ENCODE measurements at regions not wholly inside any gene's neighbourhood (a gene's known extent, or its start where the extent isn't known, plus 50 kb on each side); places are given as distances from the start of the nearest gene placed in this dataset.

DNA sequence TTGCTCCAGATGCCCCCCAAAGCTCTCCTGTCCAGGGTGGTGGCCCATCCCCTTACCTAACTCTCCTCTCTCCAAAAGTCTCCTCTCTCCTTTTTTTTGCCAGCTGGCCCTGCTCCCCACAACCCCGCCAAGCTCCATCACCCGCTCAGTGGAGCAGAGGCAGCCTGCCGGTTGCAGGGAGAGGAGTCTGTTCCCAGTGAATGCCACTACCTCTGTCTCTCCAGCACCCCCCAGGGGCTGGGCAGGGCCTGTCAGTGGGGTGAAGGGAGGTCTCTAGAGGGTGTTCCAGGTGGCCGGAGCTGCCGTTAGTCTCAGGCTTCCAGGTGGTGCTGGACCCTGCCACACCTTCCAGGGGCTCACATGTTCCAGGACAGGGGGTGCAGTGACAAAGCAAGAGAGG lies 387.0 kb downstream of the CTTN start:
- TF ChIP-seq, protein P1, sequence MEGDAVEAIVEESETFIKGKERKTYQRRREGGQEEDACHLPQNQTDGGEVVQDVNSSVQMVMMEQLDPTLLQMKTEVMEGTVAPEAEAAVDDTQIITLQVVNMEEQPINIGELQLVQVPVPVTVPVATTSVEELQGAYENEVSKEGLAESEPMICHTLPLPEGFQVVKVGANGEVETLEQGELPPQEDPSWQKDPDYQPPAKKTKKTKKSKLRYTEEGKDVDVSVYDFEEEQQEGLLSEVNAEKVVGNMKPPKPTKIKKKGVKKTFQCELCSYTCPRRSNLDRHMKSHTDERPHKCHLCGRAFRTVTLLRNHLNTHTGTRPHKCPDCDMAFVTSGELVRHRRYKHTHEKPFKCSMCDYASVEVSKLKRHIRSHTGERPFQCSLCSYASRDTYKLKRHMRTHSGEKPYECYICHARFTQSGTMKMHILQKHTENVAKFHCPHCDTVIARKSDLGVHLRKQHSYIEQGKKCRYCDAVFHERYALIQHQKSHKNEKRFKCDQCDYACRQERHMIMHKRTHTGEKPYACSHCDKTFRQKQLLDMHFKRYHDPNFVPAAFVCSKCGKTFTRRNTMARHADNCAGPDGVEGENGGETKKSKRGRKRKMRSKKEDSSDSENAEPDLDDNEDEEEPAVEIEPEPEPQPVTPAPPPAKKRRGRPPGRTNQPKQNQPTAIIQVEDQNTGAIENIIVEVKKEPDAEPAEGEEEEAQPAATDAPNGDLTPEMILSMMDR (IDR thresholded peaks at IDR 0.05; ENCODE audit: poor library complexity), result no peak
- no peak for TF ChIP-seq EZH2phosphoT487 (IDR thresholded peaks at IDR 0.05; ENCODE audit: low read depth, severe bottlenecking, unreplicated experiment)
